NCI-H1436 (cell line): ENCODE measurements at regions not wholly inside any gene's neighbourhood (a gene's known extent, or its start where the extent isn't known, plus 50 kb on each side); places are given as distances from the start of the nearest gene placed in this dataset.

Source experiments
- DNase-seq: peaks from one replicate; lab custom pipeline; 2025; lab: John Stamatoyannopoulos, UW

DNA sequence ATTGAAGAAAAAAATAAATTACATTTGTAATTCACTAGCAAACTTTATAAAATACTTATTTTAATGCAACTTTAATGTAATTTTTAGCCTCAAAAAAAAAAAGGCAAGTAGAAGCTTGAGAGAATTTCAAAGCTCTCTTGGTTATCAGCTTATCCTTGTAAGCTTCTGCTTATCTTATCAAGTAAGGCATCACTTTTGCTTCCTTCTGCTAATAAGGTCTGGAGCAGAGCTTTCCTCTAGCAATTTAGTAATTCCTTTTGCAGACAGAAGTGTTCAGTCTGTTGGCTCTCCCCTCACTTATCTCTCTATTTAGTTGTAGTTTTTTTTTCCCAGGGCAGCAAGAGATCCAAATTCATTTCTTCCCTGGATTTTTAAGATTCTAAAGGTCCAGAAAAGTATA is 525.0 kb downstream of the ISL1 start:
- DNase-seq = no peak

DNA sequence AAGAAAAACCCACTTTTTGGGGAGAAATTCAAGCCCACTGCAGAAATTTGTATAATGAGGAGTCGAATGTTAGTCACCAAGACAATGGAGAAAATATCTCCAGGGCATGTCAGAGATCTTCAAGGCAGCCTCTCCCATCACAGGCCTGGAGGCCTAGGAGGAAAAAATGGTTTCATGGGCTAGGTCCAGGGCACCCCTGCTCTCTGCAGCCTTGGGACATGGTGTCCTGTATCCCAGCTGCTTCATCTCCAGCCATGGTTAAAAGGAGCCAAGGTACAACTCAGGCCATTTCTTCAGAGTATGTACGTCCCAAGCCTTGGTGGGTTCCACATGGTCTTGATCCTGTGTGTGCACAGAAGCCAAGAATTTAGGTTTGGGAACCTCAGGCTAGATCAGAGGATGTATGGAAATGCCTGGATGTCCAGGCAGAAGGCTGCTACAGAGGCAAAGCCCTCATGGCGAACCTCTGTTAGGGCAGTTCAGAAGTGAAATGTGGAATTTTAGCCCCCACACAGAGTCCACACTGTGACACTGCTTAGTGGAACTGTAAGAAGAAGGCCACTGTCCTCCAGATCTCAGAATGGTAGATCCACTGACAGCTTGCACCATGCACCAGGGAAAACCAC is 561.4 kb downstream of the ISL1 start:
- DNase-seq = no peak

DNA sequence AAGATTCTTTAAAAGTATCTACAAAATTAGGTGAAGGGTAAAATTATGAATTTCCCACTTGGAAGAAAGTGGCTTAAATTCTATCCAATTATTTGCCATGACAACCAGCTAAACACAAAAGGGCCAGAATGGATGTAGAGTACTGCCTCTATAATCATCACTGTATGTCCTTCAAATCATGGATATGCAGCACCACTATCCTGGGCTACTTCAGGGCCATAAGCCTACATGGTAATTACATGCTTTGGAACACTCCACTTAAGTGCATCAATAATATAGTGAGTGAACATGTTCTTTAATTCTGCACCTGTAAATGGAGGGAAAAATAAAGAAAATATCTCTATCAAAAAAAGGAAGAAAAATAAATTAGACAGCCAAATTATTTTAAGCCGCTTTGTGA is 575.2 kb downstream of the ISL1 start:
- peak; percentile 46 for DNase-seq

DNA sequence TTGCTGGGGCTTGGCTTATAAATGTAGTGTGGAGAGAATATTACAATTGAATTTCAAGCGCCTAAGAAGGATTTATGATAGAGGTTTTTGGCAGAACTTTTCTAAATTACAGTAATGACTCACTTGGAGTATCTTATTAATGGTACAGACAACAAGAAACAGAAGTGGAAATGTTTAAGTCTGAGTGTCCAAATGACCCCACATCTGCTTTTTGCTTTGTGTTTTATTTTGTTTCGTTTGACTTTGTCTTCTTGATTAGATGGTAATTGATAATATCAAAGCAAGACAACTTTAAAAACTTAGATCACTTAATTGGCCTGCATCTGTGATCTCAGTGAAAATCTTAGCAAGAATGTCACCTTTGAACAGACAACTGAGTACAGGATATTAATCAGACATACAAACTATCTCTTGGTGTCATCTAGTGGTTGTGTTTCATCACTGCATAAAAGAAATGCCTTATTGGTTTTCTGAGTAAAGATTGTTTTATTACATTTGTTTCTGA is 577.4 kb downstream of the ISL1 start:
- DNase-seq = peak; percentile 43

DNA sequence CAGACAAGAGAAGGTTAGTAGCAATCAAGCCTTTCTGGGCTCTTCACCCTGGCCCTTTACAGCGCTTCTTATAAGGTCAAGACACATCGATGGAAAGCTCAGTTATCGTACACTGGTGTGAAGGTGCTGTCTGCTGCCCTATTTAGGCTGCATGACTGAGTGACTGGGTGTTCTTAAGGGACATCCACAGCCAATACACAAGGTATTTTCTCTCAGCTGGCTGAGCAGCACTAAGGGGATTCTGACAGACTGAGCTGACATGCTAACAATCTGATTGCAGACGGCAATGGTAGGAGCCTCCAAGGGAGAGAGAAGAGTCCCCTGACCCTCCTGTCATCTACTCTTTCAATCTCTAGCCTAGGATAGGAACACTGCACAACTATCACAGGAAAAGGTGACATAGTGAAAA is 577.9 kb downstream of the ISL1 start:
- DNase-seq = peak; percentile 43

DNA sequence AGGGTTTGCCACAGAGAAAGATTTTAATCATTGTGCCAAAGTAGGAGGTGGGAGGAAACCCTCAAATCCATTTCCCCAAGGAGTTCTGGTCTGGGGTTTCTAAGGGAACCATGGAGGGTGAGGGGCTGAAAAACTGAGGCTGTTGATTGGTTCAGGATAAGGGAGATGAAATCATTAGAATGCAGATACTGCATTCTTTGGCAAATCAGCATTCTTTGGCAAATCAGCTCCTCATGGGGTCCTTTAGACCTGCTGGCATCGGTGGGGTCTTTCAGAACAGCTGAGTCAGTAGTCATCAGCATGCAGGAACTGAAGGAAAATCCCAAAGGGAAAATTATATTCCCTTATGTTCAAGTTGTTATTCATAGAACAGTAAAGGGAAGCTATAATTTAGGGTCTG is 585.5 kb downstream of the ISL1 start:
- DNase-seq = no peak

DNA sequence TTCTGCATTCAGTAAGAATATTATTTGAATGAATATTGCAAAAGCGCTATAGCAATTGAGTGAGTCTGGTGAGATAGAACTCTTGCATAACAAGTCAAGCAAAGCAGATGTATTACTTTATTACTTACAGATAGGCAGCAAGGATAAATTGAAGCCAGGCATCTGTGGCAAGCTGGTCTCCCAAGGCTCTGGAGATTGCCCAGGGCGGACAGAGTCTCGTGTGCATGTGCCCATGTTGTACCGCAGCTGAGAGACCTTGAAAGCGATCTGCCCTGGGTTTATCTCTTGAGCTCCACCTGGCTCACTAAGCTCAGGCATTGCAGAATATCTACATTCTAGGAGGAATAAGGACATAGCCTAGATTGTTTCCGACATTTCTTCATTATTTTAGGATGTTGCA is 591.6 kb downstream of the ISL1 start:
- DNase-seq = no peak

DNA sequence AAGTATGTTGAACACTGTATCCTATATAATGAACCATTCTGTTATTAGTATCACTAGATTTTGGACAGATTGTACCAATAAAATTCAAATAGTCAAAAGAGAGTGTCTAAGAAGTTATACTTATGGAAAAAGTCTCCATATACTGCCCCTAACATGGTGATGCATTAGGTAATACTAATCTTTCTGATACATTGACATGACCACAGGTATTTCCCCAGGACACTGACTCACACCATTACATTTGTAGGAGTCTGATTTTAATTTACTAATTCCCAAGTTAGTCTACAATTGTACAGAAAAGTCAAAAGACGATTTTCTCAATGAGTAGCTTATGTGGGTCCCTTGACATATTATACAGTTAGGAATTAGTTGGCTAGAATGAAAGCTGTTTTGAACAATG is 593.8 kb downstream of the ISL1 start:
- DNase-seq = no peak

DNA sequence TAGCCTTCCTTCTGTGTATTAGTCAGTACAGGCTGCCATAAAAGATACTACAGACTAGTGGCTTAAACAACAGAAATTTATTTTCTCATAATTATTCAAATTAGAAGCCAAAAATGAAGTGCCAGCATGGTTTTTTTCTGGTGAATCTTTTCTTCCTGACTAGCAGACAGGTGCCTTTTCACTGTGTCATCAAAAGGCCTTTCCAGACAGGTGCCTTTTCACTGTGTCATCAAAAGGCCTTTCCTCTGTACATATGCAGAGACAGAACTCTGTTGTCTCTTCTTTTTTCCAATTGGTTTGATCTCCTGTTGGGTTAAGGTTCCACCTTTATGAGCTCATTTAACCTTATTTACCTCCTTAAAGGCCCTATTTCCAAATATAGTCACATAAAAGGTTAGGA is 599.9 kb downstream of the ISL1 start:
- no peak for DNase-seq

DNA sequence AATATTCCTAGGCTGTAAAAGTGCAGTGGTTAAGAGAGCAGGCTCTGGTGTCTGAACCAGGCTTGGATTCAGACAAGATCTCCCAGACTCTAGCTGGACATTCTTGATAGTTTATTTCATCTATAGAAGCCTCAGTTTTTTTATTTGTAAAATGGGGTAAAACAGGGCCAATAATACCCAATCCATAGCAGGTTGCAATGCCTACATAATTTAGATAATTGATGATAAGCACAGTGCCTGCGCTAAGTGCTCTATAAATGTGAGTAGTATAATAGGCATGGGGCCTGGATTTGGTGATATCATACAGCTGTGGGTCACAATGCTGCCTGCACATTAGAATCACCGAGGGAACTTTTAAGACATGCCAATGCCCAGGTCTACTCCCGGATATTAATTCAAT is 603.5 kb downstream of the ISL1 start:
- peak; percentile 33 for DNase-seq

DNA sequence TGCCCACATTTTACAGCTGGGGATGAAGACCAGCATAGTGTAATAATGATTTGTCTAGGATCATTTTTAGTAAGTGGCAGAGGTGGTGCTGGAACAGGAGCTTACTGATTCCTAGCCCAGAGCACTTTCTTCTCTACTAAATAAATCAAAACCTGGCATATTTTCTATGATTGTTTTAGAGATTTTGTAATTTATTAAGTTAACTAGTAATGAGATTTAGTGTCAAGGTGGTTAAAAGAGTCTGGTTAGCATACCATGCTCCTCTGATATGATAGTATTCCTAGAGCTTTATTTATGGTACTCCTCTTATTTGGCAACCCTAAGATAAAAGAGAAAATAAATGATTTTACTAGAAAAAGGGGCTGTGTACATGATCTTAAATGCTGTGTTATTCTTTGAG is 604.0 kb downstream of the ISL1 start:
- DNase-seq = no peak

DNA sequence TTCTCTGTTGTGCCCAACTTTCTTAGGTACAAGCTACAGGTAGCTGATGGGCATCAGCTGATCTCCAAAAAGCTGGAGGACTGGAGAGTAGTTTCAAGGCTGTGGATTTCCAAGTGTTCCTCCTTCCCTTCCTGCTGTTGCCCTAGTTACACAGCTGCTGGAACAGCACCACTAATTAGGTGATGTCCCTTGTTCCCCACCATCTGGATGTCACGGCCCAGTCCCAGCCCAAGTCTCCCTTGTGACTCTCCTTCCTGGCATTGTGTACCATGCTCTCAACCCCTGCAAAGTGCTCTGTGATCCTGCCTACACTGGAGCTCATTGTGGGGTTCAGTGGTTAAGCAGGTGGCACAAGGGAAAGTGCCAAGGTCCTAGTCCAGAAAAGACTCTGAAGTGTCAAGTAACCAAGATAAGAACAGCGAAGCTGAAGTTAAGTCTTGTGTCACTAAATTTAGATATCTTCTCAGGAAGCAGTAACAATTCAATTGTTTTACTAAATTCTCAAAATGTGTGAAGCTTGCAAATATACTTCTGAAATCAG is 604.5 kb downstream of the ISL1 start:
- DNase-seq = no peak

DNA sequence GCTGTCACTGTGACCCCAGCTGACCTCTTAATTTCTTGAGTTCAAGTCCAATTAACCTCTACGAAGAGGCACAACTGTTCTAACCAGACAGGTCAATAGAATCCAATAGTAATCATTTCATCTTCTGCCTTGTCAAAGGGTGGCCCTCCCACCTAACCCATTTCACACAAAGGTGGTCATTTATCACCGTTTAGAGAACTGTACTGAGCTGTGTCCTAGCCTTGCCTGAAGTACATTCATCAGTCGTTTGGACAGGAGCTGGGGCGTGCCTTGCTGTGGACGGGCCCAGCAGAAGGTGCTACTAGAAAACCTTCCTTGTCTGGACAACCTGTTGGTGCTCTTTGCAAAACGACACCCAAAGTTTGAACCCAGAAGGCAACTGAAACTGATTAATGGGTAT is 605.4 kb downstream of the ISL1 start:
- DNase-seq = no peak

DNA sequence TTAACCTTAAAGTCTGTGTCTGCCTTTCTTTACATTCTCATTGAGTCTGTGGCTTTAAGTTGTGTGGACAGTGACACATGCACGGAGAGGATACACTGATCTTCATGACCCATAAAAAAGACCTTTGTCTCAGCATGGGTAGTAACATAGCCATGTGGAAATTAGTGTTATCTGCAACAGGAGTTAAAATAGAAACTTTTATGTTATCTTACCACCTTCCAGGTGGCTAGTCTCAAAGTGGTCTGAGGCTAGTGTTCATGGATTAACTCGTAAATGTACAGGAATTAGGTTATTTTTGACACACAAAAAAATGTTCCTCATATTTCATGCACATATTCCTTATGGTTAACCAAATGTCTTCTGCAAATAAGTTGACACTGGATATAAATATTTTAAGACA is 607.0 kb downstream of the ISL1 start:
- no peak for DNase-seq

DNA sequence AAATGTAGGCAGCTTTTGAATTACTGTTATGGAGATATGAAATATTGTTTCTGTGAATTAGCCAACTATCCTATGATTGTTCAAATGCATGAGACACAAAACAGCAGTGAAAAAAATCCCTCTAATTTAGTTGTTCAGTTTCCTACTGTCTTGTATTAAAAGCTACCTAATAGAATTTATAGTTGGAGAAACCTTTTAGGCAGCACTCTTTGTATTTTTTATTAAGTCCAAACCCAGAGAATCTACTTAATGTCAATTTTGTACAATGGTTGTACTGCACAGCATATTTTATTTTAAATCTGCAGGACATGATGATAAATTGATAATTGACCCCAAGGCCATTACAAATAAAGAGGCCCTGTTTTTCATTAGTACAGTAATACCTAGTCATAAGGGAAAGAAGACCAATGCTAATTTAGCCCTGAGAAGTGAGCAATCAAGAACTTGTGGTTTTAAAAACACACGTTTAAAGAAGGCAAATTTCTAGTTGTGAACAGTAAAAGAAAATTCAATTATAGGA is 607.5 kb downstream of the ISL1 start:
- no peak for DNase-seq

DNA sequence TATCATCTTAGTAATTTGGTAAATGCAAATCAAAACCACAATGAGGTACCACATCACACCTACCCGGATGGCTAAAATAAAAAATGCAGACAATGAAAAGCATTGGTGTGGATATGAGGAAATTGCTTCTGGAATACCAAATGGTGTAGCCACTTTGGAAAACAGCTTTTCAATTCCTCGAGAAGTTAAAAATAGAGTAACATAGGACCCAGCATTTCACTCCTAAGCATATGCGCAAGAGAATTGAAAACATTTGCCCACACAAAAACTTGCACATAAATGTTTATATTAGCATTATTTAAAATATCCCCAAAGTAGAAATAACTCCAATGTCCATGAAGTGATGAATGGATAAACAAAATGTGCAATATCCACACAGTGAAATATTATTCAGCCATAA is 608.7 kb downstream of the ISL1 start:
- DNase-seq = no peak

DNA sequence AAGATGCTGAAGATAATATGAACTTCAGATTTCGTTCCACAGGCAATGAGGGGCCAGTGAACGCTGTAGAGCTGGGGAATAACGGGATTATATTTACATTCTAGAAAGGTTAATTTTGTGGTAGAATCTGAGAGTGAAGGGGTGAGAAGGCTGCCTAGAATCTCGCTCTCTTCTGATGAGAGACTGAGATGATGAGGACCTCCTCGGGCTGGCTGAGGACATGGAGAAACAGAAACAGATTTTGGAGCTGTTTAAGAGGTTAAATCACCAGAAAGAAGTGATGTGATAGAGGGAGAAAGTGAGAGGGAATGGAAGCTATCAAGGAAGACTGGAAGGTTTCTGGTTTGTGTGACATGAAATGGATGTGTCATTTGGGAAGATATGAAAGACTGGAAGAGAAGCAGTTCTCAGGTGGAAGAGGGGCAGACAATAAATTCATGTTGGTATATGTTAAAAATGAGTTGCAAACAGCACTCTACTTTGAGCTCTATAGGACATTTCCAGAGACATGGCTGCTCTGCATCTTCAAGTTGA is 612.6 kb downstream of the ISL1 start:
- no peak for DNase-seq

DNA sequence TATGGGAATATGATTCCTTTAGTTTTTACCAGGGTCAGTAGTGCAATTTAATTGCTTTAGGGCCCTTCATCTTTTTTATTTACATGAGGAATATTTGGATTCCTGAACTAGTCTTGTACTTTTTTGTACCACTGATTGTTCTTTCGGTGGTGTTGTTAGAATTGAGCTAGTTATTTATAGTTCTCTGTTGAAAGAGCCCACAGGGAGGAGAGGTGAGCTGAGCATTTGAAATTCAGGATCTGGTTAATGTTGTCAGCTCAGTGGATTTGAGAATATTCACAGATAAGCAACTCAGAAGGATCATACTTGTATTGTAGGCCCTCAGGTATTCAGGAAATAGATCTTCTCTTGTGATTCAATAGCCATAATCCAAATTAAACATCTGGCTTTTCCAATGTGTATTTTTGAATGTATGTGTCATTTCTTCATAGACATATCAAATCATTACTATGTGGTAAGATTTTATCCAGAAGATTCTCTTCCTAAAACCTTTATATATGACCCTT is 613.2 kb downstream of the ISL1 start:
- no peak for DNase-seq

DNA sequence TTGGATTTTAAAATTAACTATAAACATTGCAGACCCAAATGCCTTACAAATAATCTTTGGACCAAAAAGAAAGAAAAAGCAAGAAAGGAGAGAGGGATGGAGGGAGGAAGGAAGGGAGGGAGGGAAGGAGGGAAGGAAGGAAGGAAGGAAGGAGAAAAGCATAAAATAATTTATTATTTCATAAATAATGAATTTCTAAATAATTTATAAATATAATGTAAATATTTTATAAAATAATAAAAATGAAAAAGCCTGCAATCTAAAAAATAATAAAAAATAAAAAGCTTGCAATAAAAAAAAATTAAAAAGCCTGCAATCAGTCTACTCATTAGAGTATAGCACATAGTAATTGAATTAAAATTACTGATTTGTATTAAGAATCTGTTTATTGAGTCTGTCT is 614.3 kb downstream of the ISL1 start:
- DNase-seq = no peak

DNA sequence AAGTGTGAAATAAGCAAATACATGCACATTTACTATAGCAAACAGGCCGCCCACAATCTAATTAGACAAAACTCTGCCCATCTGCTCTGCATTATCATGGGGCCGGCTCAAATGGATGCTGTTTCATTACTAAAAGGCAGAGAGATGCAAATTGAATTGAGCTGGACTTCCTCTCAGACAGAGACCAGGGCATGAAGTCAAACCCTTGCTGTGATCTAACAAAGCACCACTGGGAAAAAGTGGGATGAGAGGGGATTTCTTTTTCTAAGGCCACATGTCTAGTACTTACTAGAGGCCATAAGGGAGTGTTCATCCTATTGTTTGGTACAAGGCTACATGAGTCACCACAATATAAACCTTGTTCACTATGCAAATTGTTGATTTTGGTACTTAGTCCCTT is 614.7 kb downstream of the ISL1 start:
- no peak for DNase-seq

DNA sequence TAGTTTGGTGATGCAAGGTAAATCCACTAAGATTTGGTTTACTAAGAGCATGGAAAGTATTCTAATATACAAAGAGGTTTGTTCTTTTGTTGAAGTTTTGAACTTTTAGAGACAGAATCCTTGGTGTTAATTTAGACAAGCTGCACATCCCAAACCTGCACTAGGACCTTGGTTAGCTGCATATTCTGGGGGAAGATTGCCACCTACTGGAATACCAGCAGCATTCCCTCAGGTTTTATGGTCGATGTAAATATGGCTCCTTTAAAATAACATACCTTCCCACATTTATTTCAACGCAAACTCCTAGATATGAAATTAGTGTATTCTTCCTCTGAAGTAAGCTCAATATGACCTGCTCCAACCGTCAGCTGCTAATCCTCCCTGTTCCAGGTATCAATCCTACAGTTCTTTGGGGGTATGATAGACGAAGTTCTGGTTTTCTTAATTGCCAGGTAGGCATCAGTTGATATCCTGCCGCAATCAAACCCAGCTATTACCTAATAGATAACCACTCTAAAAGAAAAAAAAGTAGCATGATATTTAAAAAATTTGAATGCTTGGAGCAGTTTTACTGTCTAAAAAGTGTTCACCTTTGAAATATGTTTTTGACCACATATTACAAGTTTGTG is 624.1 kb downstream of the ISL1 start:
- peak; percentile 66 for DNase-seq

DNA sequence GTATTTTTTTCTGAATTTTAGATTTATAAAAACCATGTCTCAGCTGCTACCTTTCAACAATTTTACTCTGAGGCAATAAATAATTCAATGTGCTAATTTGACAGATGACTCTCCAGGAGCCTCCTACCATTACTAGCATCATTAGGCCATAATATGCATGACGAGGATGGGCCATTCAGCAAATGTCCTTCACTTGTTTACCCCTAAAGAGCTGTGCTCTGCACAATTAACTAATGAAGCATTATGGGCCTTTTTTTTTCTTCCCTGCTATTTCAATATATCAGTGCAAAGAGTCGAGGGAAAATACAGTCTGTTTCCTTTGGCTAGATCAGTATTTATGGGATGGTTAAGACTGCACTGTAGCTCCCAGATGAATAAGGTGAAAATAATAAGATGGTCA is 627.2 kb downstream of the ISL1 start:
- DNase-seq = peak; percentile 80

DNA sequence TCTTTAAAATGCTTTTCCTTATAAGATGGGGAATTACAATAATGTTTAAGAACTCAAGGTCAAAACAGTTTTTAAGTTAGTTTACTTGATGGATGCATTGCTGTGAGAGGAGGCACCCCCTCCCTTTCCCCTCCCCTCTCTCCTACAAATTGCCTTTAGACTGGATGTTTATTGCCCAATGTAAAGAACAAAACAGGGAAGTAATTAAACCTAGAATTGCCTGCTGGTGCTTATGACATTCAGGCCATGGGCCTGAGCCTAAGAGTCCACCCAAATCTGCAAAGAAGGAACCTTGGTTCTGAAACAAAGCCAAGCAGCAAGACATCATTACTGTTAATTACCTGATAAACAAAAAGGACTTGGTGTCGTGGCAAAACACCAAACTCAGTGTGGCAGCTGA is 630.3 kb downstream of the ISL1 start:
- DNase-seq = no peak
